Stomach (tissue), 4 donors: ENCODE measurements at regions not wholly inside any gene's neighbourhood (a gene's known extent, or its start where the extent isn't known, plus 50 kb on each side); places are given as distances from the start of the nearest gene placed in this dataset.

Experiments
- EP300 ChIP-seq: sonication (generic); formaldehyde crosslinking; IDR thresholded peaks from one replicate; pipeline ENCODE4 v1.6.1; 2017; ENCODE audit warnings: antibody characterized with exemption
- POLR2A ChIP-seq, 4 donors: fragments of 450-650 bp; IDR thresholded peaks; one replicate each; pipeline ENCODE4 v1.6.1; 2016; ENCODE audit warnings: antibody characterized with exemption in 4 of 4, control low read depth in 2 of 4, mild to moderate bottlenecking in 1 of 4, moderate library complexity in 1 of 4
- POLR2AphosphoS5 ChIP-seq, 3 donors: sonication (generic); formaldehyde crosslinking; IDR thresholded peaks; one replicate each; pipeline ENCODE4 v1.6.1; 2016; ENCODE audit warnings: antibody characterized with exemption in 3 of 3
- TF ChIP-seq, protein P1 (sequence below), 7 experiments: fragments of 450-650 bp in 4 of 7; fragments of 200-600 bp in 3 of 7; sonication (generic) in 3 of 7; IDR thresholded peaks; one replicate each; pipeline ENCODE4 v1.5.1; 2016 to 2019; ENCODE audit warnings: antibody characterized with exemption in 7 of 7, control low read depth in 2 of 7, mild to moderate bottlenecking in 1 of 7

DNA sequence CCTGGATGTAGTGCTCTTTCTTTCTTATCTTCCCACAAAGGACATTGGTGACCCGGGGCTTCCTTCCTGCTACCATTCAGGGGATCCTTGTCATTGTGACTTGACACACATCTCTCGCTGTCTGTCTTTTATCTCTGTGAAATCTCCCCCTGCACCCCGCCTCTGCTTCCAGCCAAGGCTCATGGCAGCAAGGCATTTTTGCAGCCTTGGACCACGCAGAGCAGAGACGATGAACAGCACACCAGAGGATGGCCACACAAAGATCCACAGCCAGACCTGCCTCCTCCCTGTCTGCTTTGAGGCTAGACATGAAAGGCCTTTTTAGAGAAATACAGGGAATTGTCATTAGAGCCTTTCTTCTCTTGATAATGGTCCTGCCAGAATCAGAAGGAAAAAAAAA lies 549.1 kb downstream of the CDK5RAP2 start:
- TF ChIP-seq, protein P1, sequence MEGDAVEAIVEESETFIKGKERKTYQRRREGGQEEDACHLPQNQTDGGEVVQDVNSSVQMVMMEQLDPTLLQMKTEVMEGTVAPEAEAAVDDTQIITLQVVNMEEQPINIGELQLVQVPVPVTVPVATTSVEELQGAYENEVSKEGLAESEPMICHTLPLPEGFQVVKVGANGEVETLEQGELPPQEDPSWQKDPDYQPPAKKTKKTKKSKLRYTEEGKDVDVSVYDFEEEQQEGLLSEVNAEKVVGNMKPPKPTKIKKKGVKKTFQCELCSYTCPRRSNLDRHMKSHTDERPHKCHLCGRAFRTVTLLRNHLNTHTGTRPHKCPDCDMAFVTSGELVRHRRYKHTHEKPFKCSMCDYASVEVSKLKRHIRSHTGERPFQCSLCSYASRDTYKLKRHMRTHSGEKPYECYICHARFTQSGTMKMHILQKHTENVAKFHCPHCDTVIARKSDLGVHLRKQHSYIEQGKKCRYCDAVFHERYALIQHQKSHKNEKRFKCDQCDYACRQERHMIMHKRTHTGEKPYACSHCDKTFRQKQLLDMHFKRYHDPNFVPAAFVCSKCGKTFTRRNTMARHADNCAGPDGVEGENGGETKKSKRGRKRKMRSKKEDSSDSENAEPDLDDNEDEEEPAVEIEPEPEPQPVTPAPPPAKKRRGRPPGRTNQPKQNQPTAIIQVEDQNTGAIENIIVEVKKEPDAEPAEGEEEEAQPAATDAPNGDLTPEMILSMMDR (IDR thresholded peaks at IDR 0.05), result no peak
- TF ChIP-seq POLR2A (IDR thresholded peaks at IDR 0.05), result no peak
- TF ChIP-seq POLR2AphosphoS5 (IDR thresholded peaks at IDR 0.05), result no peak
- TF ChIP-seq EP300, result no peak
